ENCODE measurements at regions not wholly inside any gene's neighbourhood (a gene's known extent, or its start where the extent isn't known, plus 50 kb on each side); places are given as distances from the start of the nearest gene placed in this dataset.

GRCh38 chr16:86926181-86927094 lies 348.1 kb downstream of the FOXL1 start:
- no peak for TF ChIP-seq GATA3 (IDR thresholded peaks at IDR 0.05; ENCODE audit: low read depth, low read length)
- TF ChIP-seq GATA2 (IDR thresholded peaks at IDR 0.05; ENCODE audit: low read depth, low read length): no peak

GRCh38 chr16:86927699-86928098 lies 349.4 kb downstream of the FOXL1 start:
- TF ChIP-seq GATA3 (IDR thresholded peaks at IDR 0.05; ENCODE audit: low read depth, low read length) (no peak), GATA2 (IDR thresholded peaks at IDR 0.05; ENCODE audit: low read depth, low read length) (no peak)

GRCh38 chr16:86928523-86929011 lies 350.2 kb downstream of the FOXL1 start:
- no peak for TF ChIP-seq GATA2 (IDR thresholded peaks at IDR 0.05; ENCODE audit: low read depth, low read length)
- TF ChIP-seq GATA3 (IDR thresholded peaks at IDR 0.05; ENCODE audit: low read depth, low read length): no peak

- no peak for TF ChIP-seq GATA2 (IDR thresholded peaks at IDR 0.05; ENCODE audit: low read depth, low read length)
These were observed 350.9 kb downstream of the FOXL1 start for GRCh38 chr16:86929057-86929871.

- no peak for TF ChIP-seq GATA2 (IDR thresholded peaks at IDR 0.05; ENCODE audit: low read depth, low read length)
- no peak for TF ChIP-seq GATA3 (IDR thresholded peaks at IDR 0.05; ENCODE audit: low read depth, low read length)
These were observed 351.7 kb downstream of the FOXL1 start for GRCh38 chr16:86930001-86930400.

GRCh38 chr16:86930663-86931373 lies 352.5 kb downstream of the FOXL1 start:
- TF ChIP-seq GATA3 (IDR thresholded peaks at IDR 0.05; ENCODE audit: low read depth, low read length) (no peak), GATA2 (IDR thresholded peaks at IDR 0.05; ENCODE audit: low read depth, low read length) (no peak)

- TF ChIP-seq GATA2 (IDR thresholded peaks at IDR 0.05; ENCODE audit: low read depth, low read length) (no peak), GATA3 (IDR thresholded peaks at IDR 0.05; ENCODE audit: low read depth, low read length) (no peak)
These were observed 353.1 kb downstream of the FOXL1 start for GRCh38 chr16:86931410-86931941.

GRCh38 chr16:86932130-86932982 lies 354.0 kb downstream of the FOXL1 start:
- no peak for TF ChIP-seq GATA3 (IDR thresholded peaks at IDR 0.05; ENCODE audit: low read depth, low read length)
- no peak for TF ChIP-seq GATA2 (IDR thresholded peaks at IDR 0.05; ENCODE audit: low read depth, low read length)

GRCh38 chr16:86934581-86935375 lies 356.4 kb downstream of the FOXL1 start:
- TF ChIP-seq GATA3 (IDR thresholded peaks at IDR 0.05; ENCODE audit: low read depth, low read length) (no peak), GATA2 (IDR thresholded peaks at IDR 0.05; ENCODE audit: low read depth, low read length) (no peak)

- no peak for TF ChIP-seq GATA3 (IDR thresholded peaks at IDR 0.05; ENCODE audit: low read depth, low read length)
- TF ChIP-seq GATA2 (IDR thresholded peaks at IDR 0.05; ENCODE audit: low read depth, low read length): no peak
These were observed 361.3 kb downstream of the FOXL1 start for GRCh38 chr16:86939609-86940008.

- TF ChIP-seq GATA3 (IDR thresholded peaks at IDR 0.05; ENCODE audit: low read depth, low read length) (no peak), GATA2 (IDR thresholded peaks at IDR 0.05; ENCODE audit: low read depth, low read length) (no peak)
These were observed 363.4 kb downstream of the FOXL1 start for GRCh38 chr16:86941731-86942130.
